H1 (cell line): ENCODE measurements at regions not wholly inside any gene's neighbourhood (a gene's known extent, or its start where the extent isn't known, plus 50 kb on each side); places are given as distances from the start of the nearest gene placed in this dataset.

Source experiments
- CTCF ChIA-PET: fragments of 300-600 bp; sonication (Branson Sonifier 250); formaldehyde crosslinking; loops from one replicate; lab custom pipeline; 2021; ENCODE audit not compliant: partially characterized antibody; lab: Charles Lee
- POLR2A ChIA-PET: fragments of 300-600 bp; sonication (Branson Sonifier 250); formaldehyde crosslinking; loops from one replicate; lab custom pipeline; 2021; ENCODE audit warnings: inconsistent platforms; ENCODE audit not compliant: partially characterized antibody; lab: Charles Lee
- DNase-seq, 2 experiments: peaks; one replicate each; pipeline versions ENCODE4 v3.0.0 to v3.0.0-alpha.2; 2010 to 2022; ENCODE audit warnings: low spot score in 2 of 2, low read depth in 1 of 2, mixed read lengths in 1 of 2
- FAIRE-seq: peaks from 2 replicates; lab custom pipeline; 2011; peaks lifted over from hg19 to GRCh38; lab: Jason Lieb, UNC
- H2AFZ ChIP-seq: 2 replicates; pipeline ENCODE4 v1.8.1; 2012; ENCODE audit warnings: low read length, inconsistent platforms
- H2AK5ac ChIP-seq: 2 replicates; pipeline ENCODE4 v1.6.1; 2013; ENCODE audit warnings: low read depth, low read length
- H2BK120ac ChIP-seq: replicated peaks from 2 replicates; pipeline ENCODE3; 2013; ENCODE audit warnings: low read depth, low read length, inconsistent platforms
- H2BK12ac ChIP-seq: 2 replicates; pipeline ENCODE4 v1.6.1; 2013; ENCODE audit warnings: low read depth, low read length
- H2BK15ac ChIP-seq: 2 replicates; pipeline ENCODE4 v1.6.1; 2013; ENCODE audit warnings: low read length
- H2BK20ac ChIP-seq: 2 replicates; pipeline ENCODE4 v1.6.1; 2013; ENCODE audit warnings: low read length
- H2BK5ac ChIP-seq: 2 replicates; pipeline ENCODE4 v1.6.1; 2013; ENCODE audit warnings: low read depth, low read length
- H3K14ac ChIP-seq: 2 replicates; pipeline ENCODE4 v1.6.1; 2013; ENCODE audit warnings: inconsistent platforms; ENCODE audit not compliant: insufficient read length
- H3K18ac ChIP-seq: 2 replicates; pipeline ENCODE4 v1.6.1; 2013; ENCODE audit warnings: low read length; ENCODE audit errors: extremely low read depth
- H3K23ac ChIP-seq: 2 replicates; pipeline ENCODE4 v1.6.1; 2013; ENCODE audit warnings: inconsistent platforms; ENCODE audit not compliant: insufficient read length
- H3K23me2 ChIP-seq: 2 replicates; pipeline ENCODE4 v1.6.1; 2013; ENCODE audit warnings: low read depth, low read length
- H3K27ac ChIP-seq: 2 replicates; pipeline ENCODE4 v1.6.1; 2011; ENCODE audit warnings: low read depth, low read length, inconsistent platforms
- H3K27me3 ChIP-seq, 4 experiments: replicated peaks in 1 of 4; 1 replicate in 1 of 4; 2 replicates in 3 of 4; pipeline versions ENCODE4 v1.6.1 to v1.8.1; 2011 to 2013; ENCODE audit warnings: low read length in 3 of 4, mild to moderate bottlenecking in 3 of 4, inconsistent platforms in 2 of 4, mixed read lengths in 2 of 4, moderate library complexity in 1 of 4; ENCODE audit not compliant: control insufficient read depth in 3 of 4, insufficient read depth in 3 of 4; ENCODE audit errors: extremely low read depth in 1 of 4
- H3K36me3 ChIP-seq, 4 experiments: 2 replicates each; pipeline versions ENCODE4 v1.6.1 to v1.8.1; 2011 to 2013; ENCODE audit warnings: mild to moderate bottlenecking in 4 of 4, low read length in 3 of 4, moderate library complexity in 2 of 4, control low read depth in 1 of 4, inconsistent platforms in 1 of 4; ENCODE audit not compliant: insufficient read depth in 4 of 4, control insufficient read depth in 2 of 4
- H3K4ac ChIP-seq: replicated peaks from 2 replicates; pipeline ENCODE3; 2013; ENCODE audit warnings: low read length, low read depth, mixed read lengths, inconsistent platforms; ENCODE audit not compliant: insufficient read length
- H3K4me1 ChIP-seq, 4 experiments: replicated peaks in 1 of 4; 1 replicate in 1 of 4; 2 replicates in 3 of 4; pipeline versions ENCODE4 v1.6.1 to v1.8.1; 2011 to 2013; ENCODE audit warnings: low read length in 3 of 4, inconsistent platforms in 2 of 4, mixed read lengths in 1 of 4; ENCODE audit not compliant: insufficient read depth in 4 of 4, control insufficient read depth in 3 of 4
- H3K4me2 ChIP-seq, 2 experiments: 2 replicates each; pipeline versions ENCODE4 v1.6.1 to v1.8.1; 2011 to 2013; ENCODE audit warnings: low read depth in 2 of 2, low read length in 2 of 2, control low read depth in 1 of 2, inconsistent platforms in 1 of 2, mild to moderate bottlenecking in 1 of 2; ENCODE audit not compliant: insufficient read depth in 1 of 2
- H3K4me3 ChIP-seq, 4 experiments: fragments of 200-600, 300-600 bp in 1 of 4; sonication (generic), shearing (Covaris generic), sonication (Bioruptor Twin) in 1 of 4; 2 replicates each; pipeline versions ENCODE4 v1.5.1 to v1.8.1; 2011 to 2016; ENCODE audit warnings: low read length in 4 of 4, low read depth in 3 of 4, control low read depth in 2 of 4, inconsistent platforms in 2 of 4, mild to moderate bottlenecking in 2 of 4, mixed read lengths in 1 of 4, moderate library complexity in 1 of 4; ENCODE audit not compliant: insufficient read depth in 2 of 4; ENCODE audit errors: extremely low read depth in 1 of 4
- H3K56ac ChIP-seq: replicated peaks from 2 replicates; pipeline ENCODE3; 2013; ENCODE audit warnings: low read depth, mild to moderate bottlenecking, mixed read lengths, low read length, inconsistent platforms; ENCODE audit not compliant: insufficient read length
- H3K79me1 ChIP-seq: 2 replicates; pipeline ENCODE4 v1.6.1; 2013; ENCODE audit warnings: low read depth, low read length, control low read depth
- H3K79me2 ChIP-seq, 2 experiments: 2 replicates each; pipeline versions ENCODE4 v1.6.1 to v1.8.1; 2012 to 2013; ENCODE audit warnings: low read length in 2 of 2, mild to moderate bottlenecking in 2 of 2, inconsistent platforms in 1 of 2; ENCODE audit not compliant: insufficient read depth in 2 of 2, control insufficient read depth in 1 of 2
- H3K9ac ChIP-seq, 4 experiments: replicated peaks in 1 of 4; 1 replicate in 1 of 4; 2 replicates in 3 of 4; pipeline versions ENCODE4 v1.6.1 to v1.8.1; 2011 to 2013; ENCODE audit warnings: low read depth in 3 of 4, low read length in 3 of 4, control low read depth in 2 of 4, mild to moderate bottlenecking in 2 of 4, moderate library complexity in 2 of 4, inconsistent platforms in 1 of 4; ENCODE audit errors: extremely low read depth in 1 of 4
- H3K9me3 ChIP-seq, 2 experiments: 2 replicates each; pipeline versions ENCODE4 v1.6.1 to v1.8.1; 2012 to 2013; ENCODE audit warnings: mild to moderate bottlenecking in 2 of 2, moderate library complexity in 2 of 2, control low read depth in 1 of 2, inconsistent platforms in 1 of 2, low read depth in 1 of 2, low read length in 1 of 2, mixed read lengths in 1 of 2; ENCODE audit not compliant: insufficient read depth in 2 of 2
- H4K20me1 ChIP-seq, 2 experiments: replicated peaks in 1 of 2; 2 replicates each; pipeline versions ENCODE3 to v1.8.1; 2011 to 2013; ENCODE audit warnings: inconsistent platforms in 2 of 2, low read length in 2 of 2, mild to moderate bottlenecking in 1 of 2; ENCODE audit not compliant: insufficient read depth in 2 of 2, control insufficient read depth in 1 of 2
- H4K5ac ChIP-seq: 2 replicates; pipeline ENCODE4 v1.6.1; 2013; ENCODE audit warnings: low read length, low read depth, mixed read lengths, inconsistent platforms; ENCODE audit not compliant: insufficient read length
- H4K8ac ChIP-seq: 2 replicates; pipeline ENCODE4 v1.8.0; 2013; ENCODE audit warnings: mild to moderate bottlenecking, moderate library complexity, low read length, inconsistent platforms; ENCODE audit not compliant: insufficient read depth; ENCODE audit errors: extremely low read depth
- H4K91ac ChIP-seq: replicated peaks from 2 replicates; pipeline ENCODE3; 2013; ENCODE audit warnings: low read length, mixed read lengths, inconsistent platforms; ENCODE audit not compliant: insufficient read length
- KDM1A ChIP-seq: fragments of 200-600, 300-600 bp; sonication (generic); IDR thresholded peaks from 2 replicates; pipeline ENCODE4 v1.7.1; 2016; ENCODE audit warnings: mild to moderate bottlenecking, low read length, borderline replicate concordance
- NRF1 ChIP-seq: IDR thresholded peaks from 2 replicates; pipeline ENCODE4 v1.6.1; 2011; ENCODE audit warnings: mild to moderate bottlenecking, low read depth, low read length, improper control_type of control experiment
- POLR2AphosphoS5 ChIP-seq: IDR thresholded peaks from 2 replicates; pipeline ENCODE4 v1.6.1; 2011; ENCODE audit warnings: low read depth, low read length
- WGBS, 2 experiments: shearing (Covaris generic) in 1 of 2; methylation state at CpG; one replicate each; pipeline versions ENCODE4 v1.1.6 to v1.1.7; 2013 to 2015; ENCODE audit warnings: low lambda C conversion rate in 2 of 2, mixed read lengths in 2 of 2, inconsistent platforms in 1 of 2, low coverage in 1 of 2, missing lambda C conversion rate in 1 of 2; ENCODE audit not compliant: insufficient replicate concordance in 2 of 2, insufficient coverage in 1 of 2, insufficient read length in 1 of 2; ENCODE audit errors: extremely low coverage in 1 of 2, missing lambda C conversion rate in 1 of 2; 5-methylcytosine and 5-hydroxymethylcytosine counted together

DNA sequence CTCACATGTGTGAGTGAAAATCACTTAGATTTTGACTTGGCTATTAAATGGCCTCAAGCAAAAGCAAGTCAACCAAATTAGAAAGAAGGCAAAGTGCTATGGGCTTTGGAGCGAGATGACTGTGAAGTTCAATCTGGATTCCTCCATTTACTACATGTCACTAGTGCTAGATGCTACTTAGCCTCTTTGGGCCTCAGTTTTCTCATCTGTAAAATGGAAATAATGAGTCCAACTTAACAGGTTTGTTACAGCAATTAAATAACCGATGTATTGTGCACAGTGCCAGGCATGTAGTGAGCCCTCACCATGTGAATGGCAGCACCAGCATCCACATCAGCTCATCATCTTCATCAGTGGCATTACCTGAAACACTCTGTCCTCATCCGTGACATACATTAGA lies 376.3 kb downstream of the MTX2 start:
- ChIA-PET POLR2A (no interaction called here), CTCF (interaction anchor here (0.8 to 13.2 kb wide), 5 partner anchors 7 to 502 kb away, joined by 3 to 119 read pairs (median 7); no protein-coding TSS in a partner anchor)
- H3K23me2 ChIP-seq = no peaks in the 10 kb centered on the region; the same call in 1 of the 2 replicates
- no peak overlapping the region for H3K23ac ChIP-seq
- H2BK12ac ChIP-seq = no peak overlapping the region
- no peak overlapping the region for H4K8ac ChIP-seq
- no peak overlapping the region for H4K5ac ChIP-seq
- no peak for FAIRE-seq
- no peaks in the 10 kb centered on the region for H3K9me3 ChIP-seq
- 91% methylated on average over 3 of the region's 3 CpGs; no CpG with 5 or more reads in 1 of the 2 experiments for WGBS, 2 experiments
- H3K18ac ChIP-seq = peak overlapping the region; percentile 12; the same call in 1 of the 2 replicates
- no peak overlapping the region for H2BK15ac ChIP-seq
- H3K9ac ChIP-seq = no peak overlapping the region
- no peak for TF ChIP-seq NRF1
- TF ChIP-seq POLR2AphosphoS5 = no peak
- peak; percentile 87 for TF ChIP-seq KDM1A
- no peak overlapping the region for H2AFZ ChIP-seq
- H3K4me1 ChIP-seq = peaks cover 0 to 16% (median 5%) of the 10 kb centered on the region in 4 experiments; a peak in 6 of 7 replicates
- H3K79me1 ChIP-seq = no peaks in the 10 kb centered on the region
- H3K4ac ChIP-seq = no peak overlapping the region
- H4K91ac ChIP-seq = peak overlapping the region; percentile 77
- no peak overlapping the region for H3K14ac ChIP-seq
- no peak overlapping the region; the same call in 1 of the 2 replicates for H2BK5ac ChIP-seq
- H3K27ac ChIP-seq = no peak overlapping the region
- H3K27me3 ChIP-seq = peaks cover 2 to 4% (median 2%) of the 10 kb centered on the region in 4 experiments; a peak in 5 of 7 replicates
- H2BK20ac ChIP-seq = no peak overlapping the region
- H3K79me2 ChIP-seq = no peaks in the 10 kb centered on the region
- H2AK5ac ChIP-seq = no peak overlapping the region
- H3K4me2 ChIP-seq = peak overlapping the region in 1 of 2 experiments; percentile 9; a peak in 1 of 4 replicates
- no peak overlapping the region for H3K4me3 ChIP-seq
- no peak overlapping the region for H3K56ac ChIP-seq
- H2BK120ac ChIP-seq = no peak overlapping the region
- no peaks in the 10 kb centered on the region for H3K36me3 ChIP-seq
- H4K20me1 ChIP-seq = no peaks in the 10 kb centered on the region
- DNase-seq = no peak
